Naive thymus-derived CD8-positive, alpha-beta T cell (primary cell): ENCODE measurements at regions not wholly inside any gene's neighbourhood (a gene's known extent, or its start where the extent isn't known, plus 50 kb on each side); places are given as distances from the start of the nearest gene placed in this dataset.

Experiments used
- ATAC-seq, 2 donors: fragments of 150-1000 bp; cut with Tn5 transposase in 1 of 2; sonication (Bioruptor Pico), chemical (Tn5 transposase) in 1 of 2; 1 replicate in 1 of 2; 2 replicates in 1 of 2; pipeline ENCODE4 v1.10.0; 2021; ENCODE audit warnings: mild to moderate bottlenecking in 2 of 2, moderate library complexity in 2 of 2
- POLR2A ChIA-PET: fragments of 350-600 bp; sonication (Branson Sonifier 250); formaldehyde crosslinking; loops from one replicate; lab custom pipeline; 2021; ENCODE audit warnings: antibody characterized with exemption; lab: Charles Lee
- DNase-seq, 10 donors: peaks; one replicate each; pipeline versions ENCODE4 v3.0.0 to v3.0.0-alpha.2; 2020 to 2022
- H3K27ac Mint-ChIP-seq, 10 donors: one replicate each; pipeline ENCODE4 v1.8.0; 2020 to 2022; ENCODE audit warnings: mild to moderate bottlenecking in 10 of 10, mixed read lengths in 10 of 10, moderate library complexity in 4 of 10, inconsistent platforms in 1 of 10
- H3K27me3 Mint-ChIP-seq, 5 donors: one replicate each; pipeline ENCODE4 v1.8.0; 2021 to 2022; ENCODE audit warnings: mixed read lengths in 5 of 5
- H3K36me3 Mint-ChIP-seq, 3 donors: one replicate each; pipeline ENCODE4 v1.8.0; 2020 to 2022; ENCODE audit warnings: mixed read lengths in 3 of 3, mild to moderate bottlenecking in 2 of 3, inconsistent platforms in 1 of 3
- H3K4me1 Mint-ChIP-seq, 4 donors: one replicate each; pipeline ENCODE4 v1.8.0; 2021 to 2022; ENCODE audit warnings: mixed read lengths in 4 of 4
- H3K4me3 Mint-ChIP-seq, 10 donors: one replicate each; pipeline ENCODE4 v1.8.0; 2020 to 2022; ENCODE audit warnings: mild to moderate bottlenecking in 10 of 10, mixed read lengths in 10 of 10, moderate library complexity in 6 of 10, inconsistent platforms in 1 of 10
- H3K9me3 Mint-ChIP-seq, 9 donors: one replicate each; pipeline ENCODE4 v1.8.0; 2020 to 2022; ENCODE audit warnings: mixed read lengths in 9 of 9, mild to moderate bottlenecking in 3 of 9, inconsistent platforms in 1 of 9, moderate library complexity in 1 of 9

GRCh38 chr19:32227561-32228165 lies 117.7 kb upstream of the ZNF507 start:
- POLR2A ChIA-PET: no interaction called here
- DNase-seq (no peak), ATAC-seq (no peak)
- peaks cover 13 to 60% (median 39%) of the 10 kb centered on the region in 5 donors for H3K27me3 Mint-ChIP-seq
- peaks cover 0 to 3% (median 0%) of the 10 kb centered on the region in 3 donors for H3K36me3 Mint-ChIP-seq
- no peak overlapping the region for H3K4me3 Mint-ChIP-seq
- H3K9me3 Mint-ChIP-seq: no peaks in the 10 kb centered on the region
- peaks cover 7 to 21% (median 12%) of the 10 kb centered on the region in 4 donors for H3K4me1 Mint-ChIP-seq
- H3K27ac Mint-ChIP-seq: no peak overlapping the region

- ATAC-seq: no peak
- Mint-ChIP-seq H3K27me3 (peaks cover 9 to 53% (median 32%) of the 10 kb centered on the region in 5 donors), H3K9me3 (no peaks in the 10 kb centered on the region), H3K4me1 (no peaks in the 10 kb centered on the region), H3K4me3 (no peak overlapping the region), H3K36me3 (no peaks in the 10 kb centered on the region), H3K27ac (no peak overlapping the region)
- no peak for DNase-seq
- POLR2A ChIA-PET: no interaction called here
Observed at GRCh38 chr19:32230441-32230840, 115.0 kb upstream of the ZNF507 start.

GRCh38 chr19:32231020-32231419 lies 114.4 kb upstream of the ZNF507 start:
- Mint-ChIP-seq H3K4me3 (no peak overlapping the region), H3K4me1 (no peaks in the 10 kb centered on the region), H3K27ac (no peak overlapping the region), H3K36me3 (no peaks in the 10 kb centered on the region), H3K9me3 (no peaks in the 10 kb centered on the region), H3K27me3 (peaks cover 5 to 53% (median 32%) of the 10 kb centered on the region in 5 donors)
- POLR2A ChIA-PET: no interaction called here
- DNase-seq (no peak), ATAC-seq (no peak)

GRCh38 chr19:32231691-32232090 lies 113.7 kb upstream of the ZNF507 start:
- no peaks in the 10 kb centered on the region for H3K9me3 Mint-ChIP-seq
- DNase-seq: no peak
- no peak overlapping the region for H3K27ac Mint-ChIP-seq
- POLR2A ChIA-PET: no interaction called here
- H3K36me3 Mint-ChIP-seq: no peaks in the 10 kb centered on the region
- ATAC-seq: no peak
- no peak overlapping the region for H3K4me3 Mint-ChIP-seq
- peaks cover 3 to 53% (median 32%) of the 10 kb centered on the region in 5 donors for H3K27me3 Mint-ChIP-seq
- no peaks in the 10 kb centered on the region for H3K4me1 Mint-ChIP-seq

DNA sequence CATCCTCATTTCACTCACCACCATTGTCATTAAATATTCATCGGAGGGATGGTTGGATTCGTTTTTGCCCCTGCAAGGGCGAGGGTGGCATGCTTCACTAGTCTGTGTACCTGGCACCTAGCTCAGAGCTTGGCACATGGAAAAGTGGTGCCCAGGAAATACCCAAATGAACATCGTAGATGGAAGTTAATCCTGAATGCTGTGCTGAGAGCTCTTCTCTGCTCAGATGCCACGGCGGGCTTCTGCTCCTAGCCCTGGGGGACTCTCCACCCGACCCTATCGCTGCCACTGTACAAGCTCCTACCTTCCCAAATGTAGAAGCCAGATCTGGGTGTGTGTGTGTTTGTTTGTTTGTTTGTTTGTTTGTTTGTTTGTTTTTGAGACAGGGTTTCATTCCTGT lies 113.0 kb upstream of the ZNF507 start:
- H3K4me3 Mint-ChIP-seq: no peak overlapping the region
- no peak for DNase-seq
- H3K27me3 Mint-ChIP-seq: peaks cover 3 to 51% (median 32%) of the 10 kb centered on the region in 5 donors
- POLR2A ChIA-PET: no interaction called here
- no peaks in the 10 kb centered on the region for H3K9me3 Mint-ChIP-seq
- no peaks in the 10 kb centered on the region for H3K4me1 Mint-ChIP-seq
- no peaks in the 10 kb centered on the region for H3K36me3 Mint-ChIP-seq
- H3K27ac Mint-ChIP-seq: no peak overlapping the region
- no peak for ATAC-seq

GRCh38 chr19:32233091-32233490 lies 112.3 kb upstream of the ZNF507 start:
- Mint-ChIP-seq H3K27ac (no peak overlapping the region), H3K4me1 (no peaks in the 10 kb centered on the region), H3K4me3 (no peak overlapping the region), H3K36me3 (no peaks in the 10 kb centered on the region), H3K9me3 (no peaks in the 10 kb centered on the region), H3K27me3 (peaks cover 3 to 45% (median 31%) of the 10 kb centered on the region in 5 donors)
- POLR2A ChIA-PET: no interaction called here
- DNase-seq (no peak), ATAC-seq (no peak)

GRCh38 chr19:32233885-32234284 lies 111.5 kb upstream of the ZNF507 start:
- ATAC-seq (no peak), DNase-seq (no peak)
- H3K9me3 Mint-ChIP-seq: no peaks in the 10 kb centered on the region
- peaks cover 0 to 37% (median 29%) of the 10 kb centered on the region in 5 donors for H3K27me3 Mint-ChIP-seq
- H3K36me3 Mint-ChIP-seq: no peaks in the 10 kb centered on the region
- POLR2A ChIA-PET: no interaction called here
- H3K4me1 Mint-ChIP-seq: no peaks in the 10 kb centered on the region
- no peak overlapping the region for H3K4me3 Mint-ChIP-seq
- H3K27ac Mint-ChIP-seq: no peak overlapping the region

DNA sequence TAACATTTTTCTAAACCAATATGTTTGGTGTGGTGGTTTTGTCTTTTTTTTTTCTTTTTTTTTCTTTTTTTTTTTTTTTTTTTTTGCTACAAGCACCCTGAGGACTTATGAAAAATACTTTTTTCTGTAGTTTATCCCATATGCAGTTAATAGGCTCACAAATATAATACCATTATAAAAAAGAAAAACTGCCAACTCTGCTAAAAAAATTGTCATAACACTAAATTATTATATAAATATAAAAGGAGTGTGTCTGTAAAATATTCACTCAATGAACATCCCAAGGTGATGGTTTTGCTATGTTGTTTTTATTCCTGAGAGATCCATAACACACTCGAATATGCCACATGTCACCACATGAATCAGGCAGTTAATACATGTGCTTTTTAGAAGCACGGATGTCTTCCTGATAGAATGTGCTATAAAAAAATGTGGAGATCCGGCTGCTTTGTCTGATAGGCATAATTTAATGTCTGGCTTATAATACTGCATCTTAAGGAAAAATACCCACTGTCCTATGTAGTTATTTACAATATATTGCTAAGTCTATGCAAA lies 110.7 kb upstream of the ZNF507 start:
- Mint-ChIP-seq H3K4me3 (no peak overlapping the region), H3K27me3 (peaks cover 0 to 34% (median 26%) of the 10 kb centered on the region in 5 donors), H3K9me3 (no peaks in the 10 kb centered on the region), H3K36me3 (no peaks in the 10 kb centered on the region), H3K27ac (no peak overlapping the region), H3K4me1 (no peaks in the 10 kb centered on the region)
- DNase-seq: no peak
- ATAC-seq: no peak
- POLR2A ChIA-PET: no interaction called here

DNA sequence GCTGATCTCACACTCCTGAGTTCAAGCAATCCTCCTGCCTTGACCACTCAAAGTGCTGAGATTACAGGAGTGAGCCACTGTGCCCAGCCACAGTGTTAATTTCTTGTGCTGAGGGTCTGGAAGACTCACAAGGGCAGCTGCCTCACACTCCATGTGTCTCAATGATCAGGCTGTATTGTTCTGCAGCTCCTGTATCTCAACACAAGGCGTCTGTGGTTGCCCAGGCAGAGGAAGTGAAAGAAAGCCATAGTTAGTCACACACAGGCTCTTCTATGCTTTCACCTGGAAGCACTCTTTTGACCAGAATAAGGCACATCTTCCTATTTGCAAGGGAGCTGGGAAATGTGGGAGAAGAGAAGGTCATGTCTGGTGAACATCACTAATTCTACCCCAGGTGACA lies 107.3 kb upstream of the ZNF507 start:
- DNase-seq (no peak), ATAC-seq (no peak)
- no peaks in the 10 kb centered on the region for H3K4me1 Mint-ChIP-seq
- H3K27me3 Mint-ChIP-seq: peaks cover 0 to 18% (median 7%) of the 10 kb centered on the region in 5 donors
- no peak overlapping the region for H3K27ac Mint-ChIP-seq
- POLR2A ChIA-PET: no interaction called here
- no peaks in the 10 kb centered on the region for H3K36me3 Mint-ChIP-seq
- H3K4me3 Mint-ChIP-seq: no peak overlapping the region
- no peaks in the 10 kb centered on the region for H3K9me3 Mint-ChIP-seq

- H3K9me3 Mint-ChIP-seq: no peaks in the 10 kb centered on the region
- H3K4me1 Mint-ChIP-seq: no peaks in the 10 kb centered on the region
- POLR2A ChIA-PET: no interaction called here
- peaks cover 0 to 21% (median 2%) of the 10 kb centered on the region in 5 donors for H3K27me3 Mint-ChIP-seq
- DNase-seq (no peak), ATAC-seq (no peak)
- H3K27ac Mint-ChIP-seq: no peak overlapping the region
- no peaks in the 10 kb centered on the region for H3K36me3 Mint-ChIP-seq
- H3K4me3 Mint-ChIP-seq: no peak overlapping the region
Observed at GRCh38 chr19:32240316-32240715, 105.1 kb upstream of the ZNF507 start.

GRCh38 chr19:32241306-32241705 lies 104.1 kb upstream of the ZNF507 start:
- Mint-ChIP-seq H3K9me3 (no peaks in the 10 kb centered on the region), H3K4me1 (no peaks in the 10 kb centered on the region), H3K4me3 (no peak overlapping the region), H3K27me3 (peaks cover 4 to 23% (median 6%) of the 10 kb centered on the region in 5 donors), H3K27ac (no peak overlapping the region), H3K36me3 (no peaks in the 10 kb centered on the region)
- no peak for DNase-seq
- ATAC-seq: no peak
- POLR2A ChIA-PET: no interaction called here

- no peak for ATAC-seq
- no peak overlapping the region for H3K27ac Mint-ChIP-seq
- no peak overlapping the region for H3K4me3 Mint-ChIP-seq
- H3K27me3 Mint-ChIP-seq: peaks cover 5 to 23% (median 6%) of the 10 kb centered on the region in 5 donors
- DNase-seq: no peak
- no peaks in the 10 kb centered on the region for H3K36me3 Mint-ChIP-seq
- H3K9me3 Mint-ChIP-seq: no peaks in the 10 kb centered on the region
- H3K4me1 Mint-ChIP-seq: no peaks in the 10 kb centered on the region
- POLR2A ChIA-PET: no interaction called here
Observed at GRCh38 chr19:32241932-32242710, 103.3 kb upstream of the ZNF507 start.

DNA sequence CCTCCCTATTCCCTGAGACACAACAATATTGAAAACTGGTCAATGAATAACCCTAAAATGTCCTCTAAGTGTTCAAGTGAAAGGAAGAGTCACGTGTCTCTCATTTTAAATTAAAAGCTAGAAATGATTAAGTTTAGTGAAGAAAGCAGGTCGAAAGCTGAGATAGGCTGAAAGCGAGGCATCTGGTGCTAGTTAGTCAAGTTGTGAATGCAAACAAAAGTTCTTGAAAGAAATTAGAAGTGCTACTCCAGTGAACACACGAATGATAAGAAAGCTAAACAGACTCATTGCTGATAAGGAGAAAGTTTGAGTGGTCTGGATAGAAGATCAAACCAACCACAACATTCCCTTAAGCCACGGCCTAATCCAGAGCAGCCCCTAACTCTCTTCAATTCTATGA lies 99.4 kb upstream of the ZNF507 start:
- no peaks in the 10 kb centered on the region for H3K4me1 Mint-ChIP-seq
- no peak for ATAC-seq
- peaks cover 5 to 27% (median 8%) of the 10 kb centered on the region in 5 donors for H3K27me3 Mint-ChIP-seq
- POLR2A ChIA-PET: no interaction called here
- H3K27ac Mint-ChIP-seq: no peak overlapping the region
- no peaks in the 10 kb centered on the region for H3K36me3 Mint-ChIP-seq
- no peaks in the 10 kb centered on the region for H3K9me3 Mint-ChIP-seq
- DNase-seq: no peak
- H3K4me3 Mint-ChIP-seq: no peak overlapping the region
